ENCODE measurements at regions not wholly inside any gene's neighbourhood (a gene's known extent, or its start where the extent isn't known, plus 50 kb on each side); places are given as distances from the start of the nearest gene placed in this dataset.
"Not testable (repeated sequence)": the region's sequence is repeated elsewhere in the genome, so short reads cannot be mapped to it uniquely, and the experiment has no call there.

DNA sequence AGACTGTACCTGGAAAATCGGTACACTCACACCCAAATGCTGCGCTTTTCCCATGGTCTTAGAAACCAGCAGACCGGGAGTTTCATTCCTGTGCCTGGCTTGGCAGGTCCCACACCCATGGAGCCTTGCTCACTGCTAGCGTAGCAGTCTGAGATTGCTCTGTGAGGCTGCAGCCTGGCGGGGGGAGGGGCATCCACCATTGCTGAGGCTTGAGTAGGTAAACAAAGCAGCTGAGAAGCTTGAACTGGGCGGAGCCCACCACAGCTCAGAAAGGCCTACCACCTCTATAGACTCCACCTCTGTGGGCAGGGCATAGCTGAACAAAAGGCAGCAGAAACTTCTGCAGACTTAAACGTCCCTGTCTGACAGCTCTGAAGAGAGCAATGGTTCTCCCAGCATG is 271.4 kb downstream of the SCG2 start:
- TF ChIP-seq SP1 (IDR thresholded peaks at IDR 0.05); FOXM1 (IDR thresholded peaks at IDR 0.05; ENCODE audit: borderline replicate concordance); FOXK2 (IDR thresholded peaks at IDR 0.05); ELF4 (IDR thresholded peaks at IDR 0.05); HDGF (IDR thresholded peaks at IDR 0.05; ENCODE audit: borderline replicate concordance); BHLHE40 (IDR thresholded peaks at IDR 0.05; ENCODE audit: borderline replicate concordance); PKNOX1 (IDR thresholded peaks at IDR 0.05); ZNF384 (IDR thresholded peaks at IDR 0.05); LEF1 (IDR thresholded peaks at IDR 0.05; ENCODE audit: borderline replicate concordance); SUZ12 (IDR thresholded peaks at IDR 0.05); TARDBP (IDR thresholded peaks at IDR 0.05): not testable (repeated sequence)

All from HEK293T (cell line).